BLaER1 treated with 17β-estradiol and CSF1 and Interleukin-3, amounts not matched to agents 10 nM and 100 nM (cell line): ENCODE measurements at regions not wholly inside any gene's neighbourhood (a gene's known extent, or its start where the extent isn't known, plus 50 kb on each side); places are given as distances from the start of the nearest gene placed in this dataset.
A peak's percentile ranks its signal among the peaks of the same experiment; 100 is the strongest.

Source experiments
- H3K27ac ChIP-seq, 11 experiments: shearing (Covaris generic); formaldehyde crosslinking; 2 replicates each; pipeline ENCODE4 v1.8.1; 2022
- H3K27me3 ChIP-seq, 11 experiments: shearing (Covaris generic); formaldehyde crosslinking; 2 replicates each; pipeline ENCODE4 v1.8.1; 2022
- H3K36me3 ChIP-seq, 11 experiments: shearing (Covaris generic); formaldehyde crosslinking; 2 replicates each; pipeline ENCODE4 v1.8.1; 2022
- H3K4me1 ChIP-seq, 10 experiments: shearing (Covaris generic); formaldehyde crosslinking; 2 replicates each; pipeline ENCODE4 v1.8.1; 2022
- H3K4me2 ChIP-seq, 11 experiments: shearing (Covaris generic); formaldehyde crosslinking; 2 replicates each; pipeline ENCODE4 v1.8.1; 2022
- H3K4me3 ChIP-seq, 10 experiments: shearing (Covaris generic); formaldehyde crosslinking; 2 replicates each; pipeline ENCODE4 v1.8.1; 2022
- H3K9ac ChIP-seq, 11 experiments: shearing (Covaris generic); formaldehyde crosslinking; 2 replicates each; pipeline ENCODE4 v1.8.1; 2022
- H3K9me3 ChIP-seq, 11 experiments: shearing (Covaris generic); formaldehyde crosslinking; replicated peaks in 1 of 11; 2 replicates each; pipeline ENCODE4 v1.8.1; 2022
- H4K20me1 ChIP-seq, 11 experiments: shearing (Covaris generic); formaldehyde crosslinking; 2 replicates each; pipeline ENCODE4 v1.8.1; 2022
- Cebpa-rat ChIP-seq, 11 experiments: shearing (Covaris generic); IDR thresholded peaks; 2 replicates each; pipeline ENCODE4 v1.8.1; 2022

GRCh38 chr15:81491414-81492096 lies 117.5 kb upstream of the TMC3 start:
- Histone ChIP-seq H3K4me3 (no peak overlapping the region), H4K20me1 (no peaks in the 10 kb centered on the region), H3K36me3 (no peaks in the 10 kb centered on the region), H3K9ac (no peak overlapping the region), H3K4me2 (no peak overlapping the region), H3K9me3 (peaks cover 0 to 7% (median 0%) of the 10 kb centered on the region in 11 experiments; a peak in 1 of 22 replicates), H3K27ac (no peak overlapping the region), H3K27me3 (no peaks in the 10 kb centered on the region), H3K4me1 (no peaks in the 10 kb centered on the region)
- no peak for TF ChIP-seq Cebpa-rat (IDR thresholded peaks at IDR 0.05)

GRCh38 chr15:81485806-81486205 lies 111.8 kb upstream of the TMC3 start:
- Histone ChIP-seq H3K4me1 (no peaks in the 10 kb centered on the region), H3K9me3 (peaks cover 0 to 2% (median 0%) of the 10 kb centered on the region in 11 experiments; a peak in 1 of 22 replicates), H3K4me2 (no peak overlapping the region), H3K36me3 (no peaks in the 10 kb centered on the region), H3K9ac (no peak overlapping the region), H3K4me3 (no peak overlapping the region), H4K20me1 (no peaks in the 10 kb centered on the region), H3K27me3 (no peaks in the 10 kb centered on the region), H3K27ac (no peak overlapping the region)
- no peak for TF ChIP-seq Cebpa-rat (IDR thresholded peaks at IDR 0.05)

- no peak overlapping the region for H3K27ac ChIP-seq
- no peak overlapping the region for H3K9ac ChIP-seq
- no peaks in the 10 kb centered on the region for H3K27me3 ChIP-seq
Measured at GRCh38 chr15:81484086-81484955, 110.3 kb upstream of the TMC3 start.

GRCh38 chr15:81483496-81483895 lies 109.5 kb upstream of the TMC3 start:
- no peak overlapping the region for H3K9ac ChIP-seq
- no peak overlapping the region for H3K4me2 ChIP-seq
- no peaks in the 10 kb centered on the region for H3K27me3 ChIP-seq
- H3K27ac ChIP-seq, result no peak overlapping the region
- no peaks in the 10 kb centered on the region for H4K20me1 ChIP-seq
- no peak overlapping the region for H3K4me3 ChIP-seq
- no peaks in the 10 kb centered on the region for H3K4me1 ChIP-seq
- TF ChIP-seq Cebpa-rat (IDR thresholded peaks at IDR 0.05), result no peak
- no peaks in the 10 kb centered on the region for H3K36me3 ChIP-seq
- H3K9me3 ChIP-seq, result no peaks in the 10 kb centered on the region; a peak in 1 of 22 replicates

More at GRCh38 chr15:81484086-81484955, 110.3 kb upstream of the TMC3 start:
- no peaks in the 10 kb centered on the region for H4K20me1 ChIP-seq
- H3K36me3 ChIP-seq, result no peaks in the 10 kb centered on the region
- no peak overlapping the region for H3K4me3 ChIP-seq
- no peak overlapping the region for H3K4me2 ChIP-seq
- no peaks in the 10 kb centered on the region for H3K4me1 ChIP-seq
- no peak for TF ChIP-seq Cebpa-rat (IDR thresholded peaks at IDR 0.05)
- H3K9me3 ChIP-seq, result no peaks in the 10 kb centered on the region; a peak in 1 of 22 replicates

DNA sequence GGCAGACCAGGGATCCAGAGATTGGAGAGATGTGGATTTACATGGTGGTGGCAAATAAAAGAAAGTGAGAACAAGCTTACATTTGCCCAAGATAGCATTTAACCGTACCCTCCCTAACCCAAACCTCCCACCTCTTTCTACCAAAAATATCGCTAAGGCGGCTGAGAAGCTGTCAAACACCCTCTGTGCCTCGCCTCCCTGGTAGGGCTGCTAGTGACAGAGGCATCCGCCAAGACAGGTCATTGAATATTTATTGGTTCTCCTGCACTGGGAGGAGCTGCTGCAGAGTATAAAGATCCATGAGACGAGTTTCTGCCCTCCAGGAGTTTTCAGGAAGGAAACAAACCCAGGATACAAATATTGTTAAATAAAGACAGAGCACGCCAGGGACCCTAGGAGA lies 107.3 kb upstream of the TMC3 start:
- no peak for TF ChIP-seq Cebpa-rat (IDR thresholded peaks at IDR 0.05)

DNA sequence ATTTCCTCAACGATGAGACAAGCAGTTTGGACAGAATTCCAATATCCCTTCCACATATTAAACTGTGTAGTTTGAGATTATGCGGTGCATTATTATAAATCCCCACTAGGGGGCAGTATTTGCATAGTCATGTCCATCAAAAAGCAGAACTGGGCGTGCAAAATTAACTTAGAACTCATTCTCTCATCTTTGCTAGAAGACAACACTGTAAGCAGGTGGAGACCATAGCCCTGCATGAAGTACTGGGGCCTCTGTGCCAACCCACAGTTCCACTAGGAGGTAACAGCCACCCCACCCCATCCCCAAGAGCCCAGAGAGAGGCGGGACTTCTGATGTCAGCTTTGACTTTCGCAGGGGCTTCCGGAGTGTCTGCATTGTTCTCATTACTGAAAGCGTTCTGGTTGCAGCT lies 106.6 kb upstream of the TMC3 start:
- Histone ChIP-seq H3K9me3 (no peaks in the 10 kb centered on the region), H3K4me3 (no peak overlapping the region), H3K27ac (no peak overlapping the region), H3K27me3 (no peaks in the 10 kb centered on the region), H3K36me3 (no peaks in the 10 kb centered on the region), H3K4me2 (no peak overlapping the region), H3K9ac (no peak overlapping the region), H4K20me1 (no peaks in the 10 kb centered on the region), H3K4me1 (no peaks in the 10 kb centered on the region)
- TF ChIP-seq Cebpa-rat (IDR thresholded peaks at IDR 0.05), result no peak

More for the DNA sequence above, 107.3 kb upstream of the TMC3 start:
- Histone ChIP-seq H3K4me2 (no peak overlapping the region), H3K9ac (no peak overlapping the region), H3K27ac (no peak overlapping the region), H4K20me1 (no peaks in the 10 kb centered on the region), H3K9me3 (no peaks in the 10 kb centered on the region; a peak in 1 of 22 replicates), H3K36me3 (no peaks in the 10 kb centered on the region), H3K4me3 (no peak overlapping the region), H3K27me3 (no peaks in the 10 kb centered on the region), H3K4me1 (no peaks in the 10 kb centered on the region)

- Histone ChIP-seq H3K9me3 (no peaks in the 10 kb centered on the region), H3K36me3 (no peaks in the 10 kb centered on the region), H3K4me1 (no peaks in the 10 kb centered on the region), H3K4me3 (no peak overlapping the region), H3K27me3 (no peaks in the 10 kb centered on the region), H3K9ac (peak overlapping the region in 1 of 11 experiments; percentile 40; a peak in 1 of 22 replicates), H3K27ac (no peak overlapping the region), H3K4me2 (no peak overlapping the region), H4K20me1 (no peaks in the 10 kb centered on the region)
- TF ChIP-seq Cebpa-rat (IDR thresholded peaks at IDR 0.05), result no peak
Measured at GRCh38 chr15:81478354-81478753, 104.3 kb upstream of the TMC3 start.

DNA sequence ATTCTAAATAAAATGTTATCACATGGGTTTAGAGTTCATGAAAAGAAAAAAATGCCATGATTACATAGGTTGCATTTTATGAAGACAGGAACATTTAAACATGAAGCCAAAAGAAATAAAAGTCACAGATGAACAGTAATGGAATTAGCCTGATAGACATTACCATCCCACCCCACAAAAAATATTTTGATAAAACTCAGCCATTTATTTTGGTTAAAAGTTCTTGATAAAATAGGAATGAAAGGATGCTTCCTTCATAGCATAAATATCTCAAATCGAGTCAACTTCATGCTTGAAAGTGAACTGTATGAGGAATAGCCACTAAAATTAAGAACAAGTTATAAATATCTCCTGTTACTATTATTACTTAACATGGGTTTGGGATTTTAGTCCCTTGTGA lies 101.9 kb upstream of the TMC3 start:
- Histone ChIP-seq H3K27me3 (no peaks in the 10 kb centered on the region), H3K4me1 (no peaks in the 10 kb centered on the region), H3K36me3 (no peaks in the 10 kb centered on the region), H4K20me1 (no peaks in the 10 kb centered on the region), H3K27ac (no peak overlapping the region), H3K9ac (no peak overlapping the region), H3K9me3 (no peaks in the 10 kb centered on the region), H3K4me3 (no peak overlapping the region), H3K4me2 (no peak overlapping the region)
- TF ChIP-seq Cebpa-rat (IDR thresholded peaks at IDR 0.05), result no peak

GRCh38 chr15:81475471-81475870 lies 101.5 kb upstream of the TMC3 start:
- TF ChIP-seq Cebpa-rat (IDR thresholded peaks at IDR 0.05), result no peak
- H3K4me3 ChIP-seq, result no peak overlapping the region
- no peak overlapping the region for H3K9ac ChIP-seq
- H4K20me1 ChIP-seq, result no peaks in the 10 kb centered on the region
- no peak overlapping the region for H3K27ac ChIP-seq
- H3K27me3 ChIP-seq, result no peaks in the 10 kb centered on the region
- H3K9me3 ChIP-seq, result no peaks in the 10 kb centered on the region
- H3K4me2 ChIP-seq, result no peak overlapping the region
- no peaks in the 10 kb centered on the region for H3K4me1 ChIP-seq
- H3K36me3 ChIP-seq, result no peaks in the 10 kb centered on the region
